SK-N-SH (cell line): ENCODE measurements at regions not wholly inside any gene's neighbourhood (a gene's known extent, or its start where the extent isn't known, plus 50 kb on each side); places are given as distances from the start of the nearest gene placed in this dataset.

Experiments used
- CTCF ChIP-seq: fragments of 200-600 bp; sonication (generic); IDR thresholded peaks from 2 replicates; pipeline ENCODE4 v1.6.1; 2017; ENCODE audit warnings: antibody characterized with exemption, mild to moderate bottlenecking, moderate library complexity
- EZH2phosphoT487 ChIP-seq: fragments of 200-600 bp; sonication (generic); IDR thresholded peaks from 2 replicates; pipeline ENCODE4 v1.6.1; 2017; ENCODE audit warnings: low read depth, mixed run types, mild to moderate bottlenecking, antibody characterized with exemption, moderate library complexity, borderline replicate concordance
- POLR2AphosphoS5 ChIP-seq: IDR thresholded peaks from 2 replicates; pipeline ENCODE4 v1.6.1; 2012; ENCODE audit warnings: low read depth, low read length
- RXRA ChIP-seq: IDR thresholded peaks from 2 replicates; pipeline ENCODE4 v1.4.0; 2012; ENCODE audit warnings: low read depth, mild to moderate bottlenecking, borderline replicate concordance
- TAF1 ChIP-seq: IDR thresholded peaks from 2 replicates; pipeline ENCODE4 v1.6.1; 2012; ENCODE audit warnings: low read depth, mild to moderate bottlenecking, low read length, moderate library complexity, borderline replicate concordance
- YY1 ChIP-seq: IDR thresholded peaks from 2 replicates; pipeline ENCODE4 v1.4.0; 2012; ENCODE audit warnings: low read depth, mild to moderate bottlenecking

DNA sequence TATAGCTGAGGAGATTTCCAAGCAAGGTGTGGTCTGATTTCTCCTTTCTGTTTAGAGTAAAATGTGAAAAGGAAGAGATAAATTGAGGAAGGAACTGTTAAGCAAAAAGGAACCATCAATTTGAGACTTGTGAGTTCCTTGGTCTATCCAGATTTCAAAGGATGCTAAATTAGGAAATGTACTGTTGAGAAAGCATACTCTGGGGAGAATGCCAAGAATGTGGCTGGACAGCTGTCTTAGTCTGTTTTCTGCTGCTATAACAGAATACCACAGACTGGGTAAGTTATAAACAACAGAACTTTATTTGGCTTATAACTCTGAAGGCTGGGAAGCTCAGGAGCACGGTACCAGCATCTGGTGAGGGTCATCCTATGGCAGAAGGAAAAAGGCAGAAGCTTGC, 1097.2 kb downstream of the TDRD15 start:
- TF ChIP-seq YY1 (no peak), CTCF (no peak), POLR2AphosphoS5 (no peak), RXRA (no peak), EZH2phosphoT487 (no peak), TAF1 (no peak)
